CD14-positive monocyte (primary cell): ENCODE measurements at regions not wholly inside any gene's neighbourhood (a gene's known extent, or its start where the extent isn't known, plus 50 kb on each side); places are given as distances from the start of the nearest gene placed in this dataset.

Experiments used
- DNase-seq, 3 donors: peaks; one replicate each; pipeline ENCODE4 v3.0.0-alpha.2; 2011 to 2022
- H2AFZ ChIP-seq: 2 replicates; pipeline ENCODE4 v1.6.0; 2012; ENCODE audit warnings: mild to moderate bottlenecking, low read depth, low read length, inconsistent platforms; ENCODE audit not compliant: insufficient read depth, poor library complexity, severe bottlenecking
- H3K27ac ChIP-seq, 2 donors: 1 replicate in 1 of 2; 2 replicates in 1 of 2; pipeline ENCODE4 v1.5.1; 2012 to 2013; ENCODE audit warnings: low read length in 2 of 2, control low read depth in 1 of 2, inconsistent platforms in 1 of 2, low read depth in 1 of 2, mild to moderate bottlenecking in 1 of 2
- H3K27me3 ChIP-seq, 2 donors: one replicate each; pipeline versions ENCODE4 v1.6.0 to v1.6.1; 2011 to 2013; ENCODE audit warnings: low read length in 2 of 2; ENCODE audit not compliant: control insufficient read depth in 2 of 2, insufficient read depth in 2 of 2
- H3K36me3 ChIP-seq, 2 donors: replicated peaks in 1 of 2; 1 replicate in 1 of 2; 2 replicates in 1 of 2; pipeline versions ENCODE4 v1.5.1 to v1.6.1; 2012 to 2013; ENCODE audit warnings: low read length in 2 of 2, control low read depth in 1 of 2, inconsistent platforms in 1 of 2, mild to moderate bottlenecking in 1 of 2; ENCODE audit not compliant: insufficient read depth in 2 of 2, control insufficient read depth in 1 of 2
- H3K4me1 ChIP-seq, 2 donors: 1 replicate in 1 of 2; 2 replicates in 1 of 2; pipeline versions ENCODE4 v1.5.1 to v1.6.1; 2012 to 2013; ENCODE audit warnings: low read length in 2 of 2, control low read depth in 1 of 2, inconsistent platforms in 1 of 2, mild to moderate bottlenecking in 1 of 2, moderate library complexity in 1 of 2; ENCODE audit not compliant: insufficient read depth in 2 of 2, control insufficient read depth in 1 of 2
- H3K4me2 ChIP-seq: replicated peaks from 2 replicates; pipeline ENCODE3; 2012; ENCODE audit warnings: low read length, moderate library complexity, mild to moderate bottlenecking; ENCODE audit not compliant: poor library complexity, severe bottlenecking; ENCODE audit errors: extremely low read depth
- H3K4me3 ChIP-seq, 3 experiments: fragments of 200-600 bp in 1 of 3; sonication (generic) in 1 of 3; replicated peaks in 1 of 3; 1 replicate in 2 of 3; 2 replicates in 1 of 3; pipeline ENCODE4 v1.5.1; 2011 to 2013; ENCODE audit warnings: low read length in 3 of 3, mild to moderate bottlenecking in 3 of 3, control low read depth in 2 of 3, low read depth in 2 of 3, inconsistent platforms in 1 of 3, moderate library complexity in 1 of 3
- H3K79me2 ChIP-seq: 2 replicates; pipeline ENCODE4 v1.6.0; 2012; ENCODE audit warnings: mild to moderate bottlenecking, control low read depth, inconsistent platforms, low read length, moderate library complexity; ENCODE audit not compliant: insufficient read depth
- H3K9ac ChIP-seq: 2 replicates; pipeline ENCODE4 v1.6.0; 2017; ENCODE audit warnings: low read length, mild to moderate bottlenecking; ENCODE audit not compliant: insufficient read depth, poor library complexity, severe bottlenecking
- H3K9me3 ChIP-seq, 2 donors: replicated peaks in 1 of 2; 1 replicate in 1 of 2; 2 replicates in 1 of 2; pipeline versions ENCODE4 v1.5.1 to v1.6.1; 2012 to 2013; ENCODE audit warnings: low read length in 2 of 2, control low read depth in 1 of 2; ENCODE audit not compliant: control insufficient read depth in 1 of 2, insufficient read depth in 1 of 2
- H4K20me1 ChIP-seq: 2 replicates; pipeline ENCODE4 v1.6.0; 2012; ENCODE audit warnings: mild to moderate bottlenecking, low read length, control low read depth, moderate library complexity; ENCODE audit not compliant: insufficient read depth
- H3K27ac Mint-ChIP-seq, 7 donors: one replicate each; pipeline ENCODE4 v1.8.0; 2020; ENCODE audit warnings: mild to moderate bottlenecking in 7 of 7, mixed read lengths in 7 of 7, moderate library complexity in 6 of 7, inconsistent platforms in 2 of 7
- H3K27me3 Mint-ChIP-seq, 3 donors: one replicate each; pipeline ENCODE4 v1.8.0; 2021 to 2022; ENCODE audit warnings: low read depth in 3 of 3, mild to moderate bottlenecking in 3 of 3, mixed read lengths in 3 of 3, moderate library complexity in 3 of 3, inconsistent platforms in 1 of 3
- H3K36me3 Mint-ChIP-seq, 2 donors: one replicate each; pipeline ENCODE4 v1.8.0; 2020; ENCODE audit warnings: mixed read lengths in 2 of 2, inconsistent platforms in 1 of 2, mild to moderate bottlenecking in 1 of 2
- H3K4me1 Mint-ChIP-seq: one replicate; pipeline ENCODE4 v1.8.0; 2020; ENCODE audit warnings: mild to moderate bottlenecking, mixed read lengths
- H3K4me3 Mint-ChIP-seq, 2 donors: one replicate each; pipeline ENCODE4 v1.8.0; 2020; ENCODE audit warnings: mild to moderate bottlenecking in 2 of 2, mixed read lengths in 2 of 2, moderate library complexity in 1 of 2
- H3K9me3 Mint-ChIP-seq, 7 donors: one replicate each; pipeline ENCODE4 v1.8.0; 2020 to 2022; ENCODE audit warnings: mixed read lengths in 7 of 7, mild to moderate bottlenecking in 6 of 7, moderate library complexity in 6 of 7, inconsistent platforms in 2 of 7
- whole genome bisulfite sequencing: methylation state at CpG from one replicate; pipeline ENCODE4 v1.1.5; 2013; ENCODE audit warnings: missing lambda C conversion rate; ENCODE audit not compliant: insufficient coverage; 5-methylcytosine and 5-hydroxymethylcytosine counted together
- intact Hi-C, 2 donors: fragments of 100-400 bp; cut with micrococcal nuclease; formaldehyde crosslinking; loops; one replicate each; pipeline versions ENCODE4 v1.15.0 to v1.15.1; 2023
- TF ChIP-seq, protein P1 (sequence below): fragments of 200-600 bp; IDR thresholded peaks from one replicate; pipeline ENCODE4 v1.8.0; 2022; ENCODE audit warnings: antibody characterized with exemption, mild to moderate bottlenecking

DNA sequence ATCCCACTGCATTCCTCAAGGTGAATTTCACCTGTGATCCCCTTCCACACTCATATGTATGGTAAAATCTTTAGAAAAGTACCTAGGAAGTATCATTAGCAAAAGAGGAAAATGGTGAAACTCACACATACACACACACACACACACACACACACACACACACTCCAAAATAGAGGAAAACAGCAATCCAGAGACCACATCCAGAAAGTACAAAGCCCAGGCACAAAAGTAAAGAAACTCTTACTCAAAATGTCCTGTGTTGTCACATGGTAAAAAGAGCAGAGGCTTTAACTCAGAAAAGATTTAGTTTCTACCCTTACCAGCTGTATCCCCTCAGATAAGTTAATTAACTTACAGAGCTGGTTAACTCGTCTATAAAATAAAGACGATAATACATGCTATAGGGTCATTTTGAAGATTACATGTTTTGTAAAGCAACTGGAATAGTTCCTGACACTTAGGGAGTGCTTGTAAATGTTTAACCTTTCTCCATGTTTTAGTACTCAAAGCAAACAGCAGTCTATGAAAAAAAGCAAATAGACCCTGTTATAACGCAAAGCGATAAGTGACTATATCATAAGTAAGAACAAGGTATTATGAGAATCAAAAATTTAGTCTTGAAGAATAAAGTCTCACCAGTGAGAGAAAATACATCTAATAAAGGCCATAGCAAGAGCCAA is 360.0 kb upstream of the LRATD1 start:
- TF ChIP-seq, protein P1, sequence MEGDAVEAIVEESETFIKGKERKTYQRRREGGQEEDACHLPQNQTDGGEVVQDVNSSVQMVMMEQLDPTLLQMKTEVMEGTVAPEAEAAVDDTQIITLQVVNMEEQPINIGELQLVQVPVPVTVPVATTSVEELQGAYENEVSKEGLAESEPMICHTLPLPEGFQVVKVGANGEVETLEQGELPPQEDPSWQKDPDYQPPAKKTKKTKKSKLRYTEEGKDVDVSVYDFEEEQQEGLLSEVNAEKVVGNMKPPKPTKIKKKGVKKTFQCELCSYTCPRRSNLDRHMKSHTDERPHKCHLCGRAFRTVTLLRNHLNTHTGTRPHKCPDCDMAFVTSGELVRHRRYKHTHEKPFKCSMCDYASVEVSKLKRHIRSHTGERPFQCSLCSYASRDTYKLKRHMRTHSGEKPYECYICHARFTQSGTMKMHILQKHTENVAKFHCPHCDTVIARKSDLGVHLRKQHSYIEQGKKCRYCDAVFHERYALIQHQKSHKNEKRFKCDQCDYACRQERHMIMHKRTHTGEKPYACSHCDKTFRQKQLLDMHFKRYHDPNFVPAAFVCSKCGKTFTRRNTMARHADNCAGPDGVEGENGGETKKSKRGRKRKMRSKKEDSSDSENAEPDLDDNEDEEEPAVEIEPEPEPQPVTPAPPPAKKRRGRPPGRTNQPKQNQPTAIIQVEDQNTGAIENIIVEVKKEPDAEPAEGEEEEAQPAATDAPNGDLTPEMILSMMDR: no peak
- Histone ChIP-seq H3K79me2 (no peaks in the 10 kb centered on the region), H3K27ac (no peak overlapping the region), H3K4me3 (no peak overlapping the region), H4K20me1 (no peaks in the 10 kb centered on the region), H3K4me1 (no peaks in the 10 kb centered on the region), H2AFZ (no peak overlapping the region), H3K9ac (no peak overlapping the region), H3K27me3 (no peaks in the 10 kb centered on the region), H3K4me2 (no peak overlapping the region), H3K36me3 (no peaks in the 10 kb centered on the region), H3K9me3 (peaks cover 6 to 14% of the 10 kb centered on the region in 2 donors)
- intact Hi-C loops: no loop called here
- Mint-ChIP-seq H3K9me3 (peaks cover 3 to 8% (median 6%) of the 10 kb centered on the region in 7 donors), H3K36me3 (no peaks in the 10 kb centered on the region), H3K27me3 (no peaks in the 10 kb centered on the region), H3K27ac (no peak overlapping the region), H3K4me3 (no peak overlapping the region), H3K4me1 (no peaks in the 10 kb centered on the region)
- no CpG with 5 or more reads among the region's 4 CpGs for WGBS
- DNase-seq: no peak

DNA sequence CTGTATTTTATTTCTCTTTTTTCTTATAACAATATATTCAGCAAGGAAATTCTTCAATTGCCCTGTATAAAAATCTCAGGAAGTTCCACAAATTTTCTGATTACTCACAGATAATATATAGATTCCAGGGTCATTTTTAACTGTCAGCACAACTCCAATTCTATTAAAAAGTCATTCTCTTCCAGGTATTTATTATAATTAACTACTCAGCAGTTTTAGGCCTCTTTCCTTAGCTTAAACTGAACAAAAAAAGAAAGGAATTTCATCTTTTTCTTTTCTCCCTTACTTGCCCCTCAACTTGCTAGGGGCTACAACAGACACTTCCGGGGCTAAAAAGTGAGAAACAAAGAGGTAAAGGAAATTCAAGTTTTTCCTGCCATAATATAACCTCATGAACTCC is 358.9 kb upstream of the LRATD1 start:
- Mint-ChIP-seq H3K27me3 (no peaks in the 10 kb centered on the region), H3K9me3 (peaks cover 3 to 14% (median 7%) of the 10 kb centered on the region in 7 donors)
- TF ChIP-seq, protein P1: no peak

More for the DNA sequence above, 358.9 kb upstream of the LRATD1 start:
- H3K9me3 ChIP-seq: peaks cover 6 to 14% of the 10 kb centered on the region in 2 donors
- no peaks in the 10 kb centered on the region for H3K27me3 ChIP-seq
- WGBS: no CpG with 5 or more reads among the region's 1 CpG
- no peaks in the 10 kb centered on the region for H3K36me3 Mint-ChIP-seq
- no peak for DNase-seq
- no peaks in the 10 kb centered on the region for H3K4me1 Mint-ChIP-seq
- no peaks in the 10 kb centered on the region for H3K4me1 ChIP-seq
- no peaks in the 10 kb centered on the region for H4K20me1 ChIP-seq
- intact Hi-C loops: no loop called here
- H2AFZ ChIP-seq: no peak overlapping the region
- H3K4me2 ChIP-seq: no peak overlapping the region
- H3K27ac ChIP-seq: no peak overlapping the region
- no peak overlapping the region for H3K4me3 ChIP-seq
- H3K4me3 Mint-ChIP-seq: no peak overlapping the region
- H3K9ac ChIP-seq: no peak overlapping the region
- H3K36me3 ChIP-seq: no peaks in the 10 kb centered on the region
- H3K27ac Mint-ChIP-seq: no peak overlapping the region
- H3K79me2 ChIP-seq: no peaks in the 10 kb centered on the region
